Vagina (tissue), 2 donors: ENCODE measurements at regions not wholly inside any gene's neighbourhood (a gene's known extent, or its start where the extent isn't known, plus 50 kb on each side); places are given as distances from the start of the nearest gene placed in this dataset.

Source experiments
- DNase-seq, 2 donors: peaks; one replicate each; pipeline ENCODE4 v3.0.0-alpha.2; 2017; ENCODE audit errors: extremely low spot score in 2 of 2
- H3K27ac ChIP-seq: fragments of 200-600 bp; sonication (generic); one replicate; pipeline ENCODE4 v1.5.1; 2019
- H3K27me3 ChIP-seq: fragments of 200-600 bp; sonication (generic); one replicate; pipeline ENCODE4 v1.5.1; 2019
- H3K36me3 ChIP-seq, 2 donors: fragments of 200-600 bp; sonication (generic); one replicate each; pipeline ENCODE4 v1.5.1; 2017 to 2019
- H3K4me1 ChIP-seq: fragments of 200-600 bp; sonication (generic); one replicate; pipeline ENCODE4 v1.5.1; 2019
- H3K4me3 ChIP-seq, 2 donors: fragments of 200-600 bp; sonication (generic); 1 replicate in 1 of 2; 2 replicates in 1 of 2; pipeline ENCODE4 v1.5.1; 2016 to 2019
- H3K9me3 ChIP-seq: fragments of 200-600 bp; sonication (generic); one replicate; pipeline ENCODE4 v1.5.1; 2019
- CTCF ChIP-seq, 3 experiments: fragments of 450-650 bp in 2 of 3; fragments of 200-600 bp in 1 of 3; sonication (generic) in 1 of 3; IDR thresholded peaks; one replicate each; pipeline ENCODE4 v1.5.1; 2017 to 2019; ENCODE audit warnings: antibody characterized with exemption in 3 of 3, mild to moderate bottlenecking in 2 of 3, moderate library complexity in 2 of 3
- POLR2A ChIP-seq, 2 donors: fragments of 450-650 bp; IDR thresholded peaks; one replicate each; pipeline ENCODE4 v1.6.1; 2017; ENCODE audit warnings: antibody characterized with exemption in 2 of 2, mild to moderate bottlenecking in 2 of 2, moderate library complexity in 2 of 2
- POLR2AphosphoS5 ChIP-seq, 2 donors: sonication (generic); formaldehyde crosslinking; IDR thresholded peaks; one replicate each; pipeline ENCODE4 v1.9.0; 2017; ENCODE audit warnings: antibody characterized with exemption in 2 of 2, mild to moderate bottlenecking in 2 of 2, low read depth in 1 of 2; ENCODE audit not compliant: insufficient read depth in 1 of 2
- intact Hi-C: fragments of 100-400 bp; cut with DNase I; formaldehyde crosslinking; loops from one replicate; pipeline ENCODE4 v1.15.1; 2023

GRCh38 chr6:167470836-167471547, 146.1 kb downstream of the TTLL2 start:
- TF ChIP-seq POLR2AphosphoS5 (IDR thresholded peaks at IDR 0.05; ENCODE audit: insufficient read depth in 1 of 2, low read depth in 1 of 2) (no peak), CTCF (IDR thresholded peaks at IDR 0.05) (no peak), POLR2A (IDR thresholded peaks at IDR 0.05) (no peak)
- no peaks in the 10 kb centered on the region for H3K4me1 ChIP-seq

DNA sequence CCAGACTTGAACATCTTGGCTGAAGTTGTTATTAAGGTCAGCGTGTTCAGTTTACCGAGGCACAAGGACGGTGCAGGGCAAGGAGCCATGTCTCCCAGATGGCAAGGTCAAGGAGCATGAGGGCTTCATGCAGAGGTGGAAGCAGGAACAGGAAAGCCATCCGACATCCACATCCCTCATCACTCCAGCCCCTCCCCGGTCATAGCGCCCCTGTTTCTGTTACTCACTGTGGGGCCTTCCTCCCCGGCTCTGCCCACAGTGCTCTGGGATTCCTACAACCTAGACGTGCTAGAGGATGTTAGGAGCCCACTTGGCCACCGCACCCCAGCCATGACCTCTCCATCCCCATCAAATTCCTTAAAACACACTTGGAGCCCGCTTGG, 146.7 kb downstream of the TTLL2 start:
- DNase-seq = no peak
- intact Hi-C loops = no loop called here
- TF ChIP-seq POLR2AphosphoS5 (IDR thresholded peaks at IDR 0.05; ENCODE audit: insufficient read depth in 1 of 2, low read depth in 1 of 2) = no peak
- TF ChIP-seq POLR2A (IDR thresholded peaks at IDR 0.05) = no peak
- no peak for TF ChIP-seq CTCF (IDR thresholded peaks at IDR 0.05)

More at GRCh38 chr6:167470836-167471547, 146.1 kb downstream of the TTLL2 start:
- no peak for DNase-seq
- H3K27ac ChIP-seq = no peak overlapping the region
- intact Hi-C loops = no loop called here
- no peaks in the 10 kb centered on the region for H3K36me3 ChIP-seq
- H3K9me3 ChIP-seq = no peaks in the 10 kb centered on the region
- no peaks in the 10 kb centered on the region for H3K27me3 ChIP-seq
- no peak overlapping the region for H3K4me3 ChIP-seq

DNA sequence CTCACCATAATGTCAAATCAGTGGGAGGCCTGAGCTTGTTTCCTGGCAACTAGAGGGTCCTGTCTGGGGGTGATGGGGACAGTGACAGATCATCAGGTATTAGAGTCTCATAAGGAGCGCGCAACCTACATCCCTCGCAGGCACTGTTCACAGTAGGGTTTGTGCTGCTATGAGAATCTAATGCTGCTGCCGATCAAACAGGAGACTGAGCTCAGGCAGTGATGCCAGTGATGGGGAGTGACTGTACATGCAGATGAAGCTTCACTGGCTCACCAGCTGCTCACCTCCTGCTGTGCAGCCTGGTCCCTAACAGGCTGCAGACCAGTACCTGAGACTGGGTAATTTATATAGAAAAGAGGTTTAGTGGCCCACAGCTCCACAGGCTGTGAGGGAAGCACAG, 147.3 kb downstream of the TTLL2 start:
- no peak for DNase-seq
- intact Hi-C loops = no loop called here

More for the DNA sequence above, 146.7 kb downstream of the TTLL2 start:
- no peak overlapping the region for H3K4me3 ChIP-seq
- no peaks in the 10 kb centered on the region for H3K36me3 ChIP-seq
- H3K4me1 ChIP-seq = no peaks in the 10 kb centered on the region
- H3K27me3 ChIP-seq = no peaks in the 10 kb centered on the region
- H3K9me3 ChIP-seq = no peaks in the 10 kb centered on the region
- H3K27ac ChIP-seq = no peak overlapping the region

DNA sequence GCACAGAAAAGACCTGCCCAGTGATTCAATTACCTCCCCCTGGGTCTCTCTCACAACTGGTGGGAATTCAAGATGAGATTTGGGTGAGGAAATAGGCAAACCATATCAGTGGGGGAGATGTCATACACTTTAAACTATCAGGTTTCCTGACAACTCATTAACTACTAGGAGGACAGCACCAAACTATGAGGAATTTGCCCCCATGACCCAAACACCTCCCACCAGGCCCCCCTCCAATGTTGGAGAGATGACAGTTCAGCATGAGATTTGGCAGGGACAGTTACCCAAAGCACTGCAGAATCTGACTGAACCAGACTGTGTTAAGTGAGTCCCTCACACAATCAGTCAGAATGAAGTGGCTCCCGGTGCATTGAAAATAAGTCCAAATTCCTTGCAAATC, 148.0 kb downstream of the TTLL2 start:
- Histone ChIP-seq H3K27ac (no peak overlapping the region), H3K9me3 (no peaks in the 10 kb centered on the region), H3K4me3 (no peak overlapping the region), H3K36me3 (no peaks in the 10 kb centered on the region), H3K27me3 (no peaks in the 10 kb centered on the region), H3K4me1 (no peaks in the 10 kb centered on the region)
- TF ChIP-seq POLR2A (IDR thresholded peaks at IDR 0.05) (no peak), CTCF (IDR thresholded peaks at IDR 0.05) (no peak), POLR2AphosphoS5 (IDR thresholded peaks at IDR 0.05; ENCODE audit: insufficient read depth in 1 of 2, low read depth in 1 of 2) (no peak)
- DNase-seq = no peak
- intact Hi-C loops = no loop called here

More for the DNA sequence above, 147.3 kb downstream of the TTLL2 start:
- Histone ChIP-seq H3K4me3 (no peak overlapping the region), H3K27ac (no peak overlapping the region), H3K9me3 (no peaks in the 10 kb centered on the region), H3K27me3 (no peaks in the 10 kb centered on the region), H3K4me1 (no peaks in the 10 kb centered on the region), H3K36me3 (no peaks in the 10 kb centered on the region)
- TF ChIP-seq CTCF (IDR thresholded peaks at IDR 0.05) (no peak), POLR2A (IDR thresholded peaks at IDR 0.05) (no peak), POLR2AphosphoS5 (IDR thresholded peaks at IDR 0.05; ENCODE audit: insufficient read depth in 1 of 2, low read depth in 1 of 2) (no peak)

DNA sequence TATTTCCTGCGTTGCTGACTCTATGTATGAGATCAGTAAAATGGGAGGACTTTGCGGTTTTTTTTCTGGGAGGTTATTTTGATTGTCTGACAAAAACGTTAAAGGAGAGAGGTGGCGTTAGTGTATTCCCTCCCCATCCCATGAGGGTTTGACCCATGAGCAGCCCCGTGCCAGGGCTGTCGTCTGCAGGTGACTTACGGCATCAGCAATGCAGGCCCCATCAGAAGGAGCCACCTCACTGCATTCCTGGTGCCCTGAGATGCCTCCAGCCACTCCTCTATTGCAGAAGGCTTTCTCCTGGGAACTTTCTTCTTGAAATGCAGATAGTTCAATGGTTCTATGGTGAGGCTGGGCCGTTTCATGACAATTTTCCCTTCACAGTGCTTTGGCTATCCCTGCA, 149.3 kb downstream of the TTLL2 start:
- no peak for DNase-seq
- intact Hi-C loops = no loop called here
- Histone ChIP-seq H3K36me3 (no peaks in the 10 kb centered on the region), H3K4me1 (no peaks in the 10 kb centered on the region), H3K9me3 (no peaks in the 10 kb centered on the region), H3K4me3 (no peak overlapping the region), H3K27ac (no peak overlapping the region), H3K27me3 (no peaks in the 10 kb centered on the region)
- TF ChIP-seq CTCF (IDR thresholded peaks at IDR 0.05) (no peak), POLR2A (IDR thresholded peaks at IDR 0.05) (no peak), POLR2AphosphoS5 (IDR thresholded peaks at IDR 0.05; ENCODE audit: insufficient read depth in 1 of 2, low read depth in 1 of 2) (no peak)
